Neural progenitor cell (in vitro differentiated cells): ENCODE measurements at regions not wholly inside any gene's neighbourhood (a gene's known extent, or its start where the extent isn't known, plus 50 kb on each side); places are given as distances from the start of the nearest gene placed in this dataset.

ENCODE experiments used
- DNase-seq: peaks from one replicate; pipeline ENCODE4 v3.0.0-alpha.2; 2016; ENCODE audit warnings: low spot score
- H2AFZ ChIP-seq: fragments of 200-600 bp; sonication (generic); replicated peaks from 2 replicates; pipeline ENCODE4 v1.6.1; 2016; ENCODE audit warnings: antibody characterized with exemption
- H3F3A ChIP-seq: fragments of 200-600 bp; sonication (generic); 2 replicates; pipeline ENCODE4 v1.6.1; 2016; ENCODE audit warnings: antibody characterized with exemption, low read depth
- H3K27ac ChIP-seq: fragments of 200-600 bp; sonication (generic); 2 replicates; pipeline ENCODE4 v1.5.1; 2016; ENCODE audit warnings: mild to moderate bottlenecking
- H3K27me3 ChIP-seq: fragments of 200-600 bp; sonication (generic); 2 replicates; pipeline ENCODE4 v1.6.1; 2016; ENCODE audit warnings: mild to moderate bottlenecking, moderate library complexity
- H3K36me3 ChIP-seq: fragments of 200-600 bp; sonication (generic); 2 replicates; pipeline ENCODE4 v1.5.1; 2016
- H3K4me1 ChIP-seq: fragments of 200-600 bp; sonication (generic); 2 replicates; pipeline ENCODE4 v1.6.1; 2016; ENCODE audit warnings: mixed run types
- H3K4me2 ChIP-seq: fragments of 200-600 bp; sonication (generic); 2 replicates; pipeline ENCODE4 v1.6.1; 2016
- H3K4me3 ChIP-seq: fragments of 200-600 bp; sonication (generic); 2 replicates; pipeline ENCODE4 v1.5.1; 2016
- H3K79me2 ChIP-seq: fragments of 200-600 bp; sonication (generic); 2 replicates; pipeline ENCODE4 v1.6.1; 2016; ENCODE audit warnings: low read depth
- H3K9ac ChIP-seq: fragments of 200-600 bp; sonication (generic); 2 replicates; pipeline ENCODE4 v1.6.1; 2016
- H3K9me3 ChIP-seq: fragments of 200-600 bp; sonication (generic); 2 replicates; pipeline ENCODE4 v1.5.1; 2016; ENCODE audit warnings: low read depth
- H4K20me1 ChIP-seq: fragments of 200-600 bp; sonication (generic); 2 replicates; pipeline ENCODE4 v1.6.1; 2016; ENCODE audit warnings: low read depth
- H3K27ac Mint-ChIP-seq: 3 replicates; pipeline ENCODE4 v1.8.0; 2021; ENCODE audit warnings: mixed read lengths
- H3K27me3 Mint-ChIP-seq: 2 replicates; pipeline ENCODE4 v1.8.0; 2022; ENCODE audit warnings: low read depth, mild to moderate bottlenecking, inconsistent platforms, moderate library complexity, mixed read lengths; ENCODE audit not compliant: insufficient read depth
- H3K36me3 Mint-ChIP-seq: 3 replicates; pipeline ENCODE4 v1.8.0; 2021; ENCODE audit warnings: mixed read lengths
- H3K4me1 Mint-ChIP-seq: 3 replicates; pipeline ENCODE4 v1.8.0; 2021; ENCODE audit warnings: mixed read lengths
- H3K4me3 Mint-ChIP-seq: 3 replicates; pipeline ENCODE4 v1.8.0; 2021; ENCODE audit warnings: mild to moderate bottlenecking, moderate library complexity, mixed read lengths
- H3K9me3 Mint-ChIP-seq: 3 replicates; pipeline ENCODE4 v1.8.0; 2020; ENCODE audit warnings: mixed read lengths
- EZH2 ChIP-seq: fragments of 200-600 bp; sonication (generic); IDR thresholded peaks from 2 replicates; pipeline ENCODE4 v1.6.1; 2017; ENCODE audit warnings: antibody characterized with exemption, mild to moderate bottlenecking, moderate library complexity
- EZH2phosphoT487 ChIP-seq: fragments of 200-600 bp; sonication (generic); IDR thresholded peaks from 2 replicates; pipeline ENCODE4 v1.6.1; 2017; ENCODE audit warnings: antibody characterized with exemption
- TF ChIP-seq, protein P1 (sequence below): fragments of 200-600 bp; sonication (generic); IDR thresholded peaks from 2 replicates; pipeline ENCODE4 v1.5.1; 2017; ENCODE audit warnings: antibody characterized with exemption, mild to moderate bottlenecking

DNA sequence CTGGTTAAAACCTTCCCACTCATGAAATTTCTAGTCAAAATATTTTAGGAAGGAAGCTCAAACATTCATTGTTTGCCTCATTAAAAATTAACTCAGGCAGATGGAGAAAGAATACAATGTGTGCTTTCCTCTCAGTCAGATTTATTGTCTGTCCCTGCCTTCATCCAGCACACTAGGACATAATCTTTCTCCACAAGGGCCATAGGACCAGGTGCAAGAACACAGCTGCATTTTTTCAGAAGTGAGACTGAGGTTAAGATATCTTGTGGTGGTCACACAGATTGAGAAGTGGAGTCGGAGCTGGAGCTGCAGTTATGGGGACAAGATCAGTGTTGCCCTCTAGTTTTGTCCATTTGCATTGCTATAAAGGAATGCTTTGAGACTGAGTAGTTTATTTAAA, 666.3 kb downstream of the CCSER2 start:
- Histone ChIP-seq H3K4me3 (no peak overlapping the region), H3K79me2 (no peaks in the 10 kb centered on the region), H2AFZ (no peak overlapping the region), H3K9ac (no peak overlapping the region), H3K4me1 (peaks cover 13% of the 10 kb centered on the region), H3K9me3 (no peaks in the 10 kb centered on the region), H3F3A (peaks cover 11% of the 10 kb centered on the region), H4K20me1 (no peaks in the 10 kb centered on the region), H3K27me3 (no peaks in the 10 kb centered on the region), H3K27ac (no peak overlapping the region), H3K36me3 (no peaks in the 10 kb centered on the region), H3K4me2 (no peak overlapping the region)
- DNase-seq: no peak
- no peak overlapping the region for H3K27ac Mint-ChIP-seq
- no peak overlapping the region for H3K4me3 Mint-ChIP-seq
- TF ChIP-seq EZH2: no peak
- TF ChIP-seq EZH2phosphoT487: no peak
- TF ChIP-seq, protein P1, sequence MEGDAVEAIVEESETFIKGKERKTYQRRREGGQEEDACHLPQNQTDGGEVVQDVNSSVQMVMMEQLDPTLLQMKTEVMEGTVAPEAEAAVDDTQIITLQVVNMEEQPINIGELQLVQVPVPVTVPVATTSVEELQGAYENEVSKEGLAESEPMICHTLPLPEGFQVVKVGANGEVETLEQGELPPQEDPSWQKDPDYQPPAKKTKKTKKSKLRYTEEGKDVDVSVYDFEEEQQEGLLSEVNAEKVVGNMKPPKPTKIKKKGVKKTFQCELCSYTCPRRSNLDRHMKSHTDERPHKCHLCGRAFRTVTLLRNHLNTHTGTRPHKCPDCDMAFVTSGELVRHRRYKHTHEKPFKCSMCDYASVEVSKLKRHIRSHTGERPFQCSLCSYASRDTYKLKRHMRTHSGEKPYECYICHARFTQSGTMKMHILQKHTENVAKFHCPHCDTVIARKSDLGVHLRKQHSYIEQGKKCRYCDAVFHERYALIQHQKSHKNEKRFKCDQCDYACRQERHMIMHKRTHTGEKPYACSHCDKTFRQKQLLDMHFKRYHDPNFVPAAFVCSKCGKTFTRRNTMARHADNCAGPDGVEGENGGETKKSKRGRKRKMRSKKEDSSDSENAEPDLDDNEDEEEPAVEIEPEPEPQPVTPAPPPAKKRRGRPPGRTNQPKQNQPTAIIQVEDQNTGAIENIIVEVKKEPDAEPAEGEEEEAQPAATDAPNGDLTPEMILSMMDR: no peak
- peaks cover 5% of the 10 kb centered on the region for H3K4me1 Mint-ChIP-seq
- H3K36me3 Mint-ChIP-seq: no peaks in the 10 kb centered on the region
- H3K9me3 Mint-ChIP-seq: peaks cover 2% of the 10 kb centered on the region
- H3K27me3 Mint-ChIP-seq: peaks cover 2% of the 10 kb centered on the region

DNA sequence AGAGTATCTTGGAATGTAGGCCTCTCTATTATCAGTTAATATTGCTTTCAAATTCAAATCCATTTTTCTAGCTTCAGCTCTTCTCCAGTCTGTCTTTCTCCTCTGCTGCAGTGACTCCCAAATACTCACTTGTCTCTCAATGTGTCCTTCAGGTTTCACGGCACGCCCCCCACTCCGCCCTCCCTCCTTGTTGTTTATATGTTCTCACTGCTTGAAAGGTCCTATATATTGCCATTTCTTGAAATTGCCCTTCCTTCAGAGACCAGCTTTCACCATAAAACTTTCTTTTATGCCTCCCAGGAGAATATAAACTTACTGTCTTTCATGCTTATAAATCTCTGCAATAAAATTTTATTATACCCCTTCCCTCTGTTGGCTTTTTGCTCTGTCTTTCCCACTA, 668.2 kb downstream of the CCSER2 start:
- Histone ChIP-seq H2AFZ (no peak overlapping the region), H3K9ac (no peak overlapping the region), H3K4me2 (no peak overlapping the region), H3K4me1 (no peaks in the 10 kb centered on the region), H3K9me3 (no peaks in the 10 kb centered on the region), H3F3A (no peaks in the 10 kb centered on the region), H3K36me3 (no peaks in the 10 kb centered on the region), H3K27me3 (no peaks in the 10 kb centered on the region), H3K4me3 (no peak overlapping the region), H4K20me1 (no peaks in the 10 kb centered on the region), H3K79me2 (no peaks in the 10 kb centered on the region), H3K27ac (no peak overlapping the region)
- Mint-ChIP-seq H3K36me3 (no peaks in the 10 kb centered on the region), H3K27me3 (peaks cover 2% of the 10 kb centered on the region), H3K4me3 (no peak overlapping the region), H3K9me3 (peaks cover 2% of the 10 kb centered on the region), H3K27ac (no peak overlapping the region), H3K4me1 (no peaks in the 10 kb centered on the region)
- TF ChIP-seq, protein P1: no peak
- TF ChIP-seq EZH2 (no peak), EZH2phosphoT487 (no peak)
- no peak for DNase-seq

GRCh38 chr10:84997870-84998269, 669.5 kb downstream of the CCSER2 start:
- H3K9me3 ChIP-seq: no peaks in the 10 kb centered on the region
- Mint-ChIP-seq H3K27ac (no peak overlapping the region), H3K36me3 (no peaks in the 10 kb centered on the region), H3K4me1 (no peaks in the 10 kb centered on the region), H3K9me3 (peaks cover 2% of the 10 kb centered on the region), H3K4me3 (no peak overlapping the region), H3K27me3 (peaks cover 2% of the 10 kb centered on the region)
- no peak overlapping the region for H3K4me2 ChIP-seq
- no peaks in the 10 kb centered on the region for H3K36me3 ChIP-seq
- H3K4me3 ChIP-seq: no peak overlapping the region
- no peaks in the 10 kb centered on the region for H3K79me2 ChIP-seq
- H4K20me1 ChIP-seq: no peaks in the 10 kb centered on the region
- H3K27me3 ChIP-seq: no peaks in the 10 kb centered on the region
- no peak overlapping the region for H3K9ac ChIP-seq
- no peak overlapping the region for H2AFZ ChIP-seq
- TF ChIP-seq EZH2phosphoT487: no peak
- H3F3A ChIP-seq: no peaks in the 10 kb centered on the region
- H3K27ac ChIP-seq: no peak overlapping the region
- H3K4me1 ChIP-seq: no peaks in the 10 kb centered on the region
- DNase-seq: no peak

- H4K20me1 ChIP-seq: no peaks in the 10 kb centered on the region
- Mint-ChIP-seq H3K27me3 (peaks cover 2% of the 10 kb centered on the region), H3K9me3 (peaks cover 2% of the 10 kb centered on the region), H3K4me3 (no peak overlapping the region), H3K36me3 (no peaks in the 10 kb centered on the region), H3K27ac (no peak overlapping the region), H3K4me1 (no peaks in the 10 kb centered on the region)
- no peaks in the 10 kb centered on the region for H3K79me2 ChIP-seq
- no peaks in the 10 kb centered on the region for H3F3A ChIP-seq
- H3K9ac ChIP-seq: no peak overlapping the region
- no peaks in the 10 kb centered on the region for H3K9me3 ChIP-seq
- no peak overlapping the region for H3K4me3 ChIP-seq
- DNase-seq: no peak
- H3K27me3 ChIP-seq: no peaks in the 10 kb centered on the region
- H2AFZ ChIP-seq: no peak overlapping the region
- TF ChIP-seq, protein P1: no peak
- TF ChIP-seq EZH2 (no peak), EZH2phosphoT487 (no peak)
- no peaks in the 10 kb centered on the region for H3K4me1 ChIP-seq
- no peaks in the 10 kb centered on the region for H3K36me3 ChIP-seq
- no peak overlapping the region for H3K4me2 ChIP-seq
- H3K27ac ChIP-seq: no peak overlapping the region
These were observed 671.5 kb downstream of the CCSER2 start for GRCh38 chr10:84999929-85000328.
